ENCODE measurements at regions not wholly inside any gene's neighbourhood (a gene's known extent, or its start where the extent isn't known, plus 50 kb on each side); places are given as distances from the start of the nearest gene placed in this dataset.
"Not testable (repeated sequence)": the region's sequence is repeated elsewhere in the genome, so short reads cannot be mapped to it uniquely, and the experiment has no call there.

DNA sequence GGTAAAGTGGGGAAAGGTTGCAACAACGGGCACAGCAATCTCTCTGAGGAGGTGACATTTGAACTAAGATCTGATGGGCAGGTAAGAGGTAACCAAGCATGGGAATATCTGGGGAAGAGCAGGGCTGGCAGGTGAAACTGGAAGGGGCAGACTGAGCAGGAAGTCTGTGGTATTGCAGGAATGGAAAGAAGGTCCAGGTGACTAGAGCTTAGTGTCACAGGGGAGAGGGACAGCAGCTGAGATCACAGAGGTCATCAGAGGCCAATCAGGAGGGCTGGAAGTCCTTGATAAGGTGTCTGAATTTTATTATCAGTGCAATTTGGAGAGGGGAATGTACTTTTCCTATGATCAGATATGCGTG lies 73.3 kb upstream of the DHX40 start:
- Histone ChIP-seq H3K9me3 (ENCODE audit: control insufficient read depth, insufficient read depth, low read length) (no peaks in the 10 kb centered on the region), H3K27me3 (ENCODE audit: control insufficient read depth, insufficient read depth, low read length) (peaks cover 9% of the 10 kb centered on the region), H3K4me3 (ENCODE audit: low read depth, low read length) (no peak overlapping the region), H3K27ac (ENCODE audit: low read depth, low read length) (no peak overlapping the region)
- TF ChIP-seq CTCF (IDR thresholded peaks at IDR 0.05; ENCODE audit: low read depth, low read length), result no peak
- CTCF ChIA-PET, result no interaction called here
- POLR2A ChIA-PET, result no interaction called here
- DNase-seq (ENCODE audit: low read depth, low spot score), result no peak

GRCh38 chr17:59493867-59494266 lies 71.5 kb upstream of the DHX40 start:
- DNase-seq (ENCODE audit: low read depth, low spot score), result no peak
- Histone ChIP-seq H3K27me3 (ENCODE audit: control insufficient read depth, insufficient read depth, low read length) (peaks cover 6% of the 10 kb centered on the region), H3K27ac (ENCODE audit: low read depth, low read length) (no peak overlapping the region), H3K9me3 (ENCODE audit: control insufficient read depth, insufficient read depth, low read length) (no peaks in the 10 kb centered on the region), H3K4me3 (ENCODE audit: low read depth, low read length) (no peak overlapping the region)
- no peak for TF ChIP-seq CTCF (IDR thresholded peaks at IDR 0.05; ENCODE audit: low read depth, low read length)
- CTCF ChIA-PET, result interaction anchor here (0.6 kb wide), 1 partner anchor 182 kb away, joined by 5 read pairs; no protein-coding TSS in a partner anchor
- POLR2A ChIA-PET, result no interaction called here

DNA sequence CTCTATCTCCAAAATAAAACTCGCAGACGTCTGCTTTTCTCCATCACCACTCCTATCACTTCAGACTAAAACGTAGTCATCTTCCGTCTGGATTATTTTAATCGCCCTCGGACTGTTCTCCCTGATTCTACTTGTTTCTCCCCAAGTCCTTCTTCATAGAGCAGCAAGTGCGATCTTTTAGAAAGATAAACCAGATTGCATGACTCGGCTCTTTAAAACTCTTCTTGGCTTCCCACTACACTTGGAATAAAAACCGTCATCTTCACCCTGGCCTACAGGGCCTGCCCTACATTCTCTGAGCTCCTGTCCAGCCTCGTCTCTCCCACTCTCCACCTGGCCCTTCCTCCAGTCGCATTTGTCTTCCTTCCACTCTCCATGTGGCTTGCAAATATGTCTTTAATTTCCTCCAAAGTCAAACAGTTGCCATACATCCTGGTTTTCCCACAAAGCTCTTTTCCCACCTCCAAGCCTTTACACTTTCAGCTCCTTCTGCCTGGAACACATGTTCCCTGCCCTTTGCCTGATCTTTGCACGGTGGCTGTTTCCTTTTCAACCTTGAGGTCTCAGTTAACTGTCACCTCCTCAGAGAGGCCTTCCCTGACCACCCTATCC lies 70.5 kb upstream of the DHX40 start:
- Histone ChIP-seq H3K27ac (ENCODE audit: low read depth, low read length) (no peak overlapping the region), H3K4me3 (ENCODE audit: low read depth, low read length) (no peak overlapping the region), H3K27me3 (ENCODE audit: control insufficient read depth, insufficient read depth, low read length) (peaks cover 6% of the 10 kb centered on the region), H3K9me3 (ENCODE audit: control insufficient read depth, insufficient read depth, low read length) (no peaks in the 10 kb centered on the region)
- POLR2A ChIA-PET, result interaction anchor here (0.6 kb wide), 1 partner anchor 16 kb away, joined by 4 read pairs; no protein-coding TSS in a partner anchor
- CTCF ChIA-PET, result no interaction called here
- no peak for DNase-seq (ENCODE audit: low read depth, low spot score)
- no peak for TF ChIP-seq CTCF (IDR thresholded peaks at IDR 0.05; ENCODE audit: low read depth, low read length)

GRCh38 chr17:59496178-59496577 lies 69.2 kb upstream of the DHX40 start:
- CTCF ChIA-PET, result no interaction called here
- no peak overlapping the region for H3K27ac ChIP-seq (ENCODE audit: low read depth, low read length)
- H3K27me3 ChIP-seq (ENCODE audit: control insufficient read depth, insufficient read depth, low read length), result peaks cover 3% of the 10 kb centered on the region
- POLR2A ChIA-PET, result no interaction called here
- no peak for DNase-seq (ENCODE audit: low read depth, low spot score)
- no peak for TF ChIP-seq CTCF (IDR thresholded peaks at IDR 0.05; ENCODE audit: low read depth, low read length)
- H3K4me3 ChIP-seq (ENCODE audit: low read depth, low read length), result no peak overlapping the region
- no peaks in the 10 kb centered on the region for H3K9me3 ChIP-seq (ENCODE audit: control insufficient read depth, insufficient read depth, low read length)

GRCh38 chr17:59498530-59499307 lies 66.7 kb upstream of the DHX40 start:
- Histone ChIP-seq H3K27ac (ENCODE audit: low read depth, low read length) (no peak overlapping the region), H3K27me3 (ENCODE audit: control insufficient read depth, insufficient read depth, low read length) (peaks cover 3% of the 10 kb centered on the region), H3K9me3 (ENCODE audit: control insufficient read depth, insufficient read depth, low read length) (no peaks in the 10 kb centered on the region), H3K4me3 (ENCODE audit: low read depth, low read length) (no peak overlapping the region)
- DNase-seq (ENCODE audit: low read depth, low spot score), result no peak
- TF ChIP-seq CTCF (IDR thresholded peaks at IDR 0.05; ENCODE audit: low read depth, low read length), result no peak
- ChIA-PET CTCF (interaction anchor here (0.6 to 1.0 kb wide), 2 partner anchors 57 to 61 kb away, joined by 3 to 7 read pairs; no protein-coding TSS in a partner anchor), POLR2A (no interaction called here)

DNA sequence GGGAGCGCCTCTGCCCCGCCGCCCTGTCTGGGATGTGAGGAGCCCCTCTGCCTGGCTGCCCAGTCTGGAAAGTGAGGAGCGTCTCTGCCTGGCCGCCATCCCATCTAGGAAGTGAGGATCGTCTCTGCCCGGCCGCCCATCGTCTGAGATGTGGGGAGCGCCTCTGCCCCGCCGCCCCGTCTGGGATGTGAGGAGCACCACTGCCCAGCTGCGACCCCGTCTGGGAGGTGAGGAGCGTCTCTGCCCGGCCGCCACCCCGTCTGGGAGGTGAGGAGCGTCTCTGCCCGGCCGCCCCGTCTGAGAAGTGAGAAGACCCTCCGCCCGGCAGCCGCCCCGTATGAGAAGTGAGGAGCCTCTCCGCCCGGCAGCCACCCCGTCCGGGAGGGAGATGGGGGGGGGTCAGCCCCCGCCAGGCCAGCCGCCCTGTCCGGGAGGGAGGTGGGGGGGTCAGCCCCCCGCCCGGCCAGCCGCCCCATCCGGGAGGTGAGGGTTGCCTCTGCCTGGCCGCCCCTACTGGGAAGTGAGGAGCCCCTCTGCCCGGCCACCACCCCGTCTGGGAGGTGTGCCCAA lies 65.2 kb upstream of the DHX40 start:
- H3K27ac ChIP-seq (ENCODE audit: low read depth, low read length); H3K4me3 ChIP-seq (ENCODE audit: low read depth, low read length): not testable (repeated sequence)

More for the DNA sequence above, 65.2 kb upstream of the DHX40 start:
- POLR2A ChIA-PET; H3K9me3 ChIP-seq (ENCODE audit: control insufficient read depth, insufficient read depth, low read length); DNase-seq (ENCODE audit: low read depth, low spot score); H3K27me3 ChIP-seq (ENCODE audit: control insufficient read depth, insufficient read depth, low read length); CTCF ChIA-PET: not testable (repeated sequence)
